Fibroblast of lung (primary cell): ENCODE measurements at regions not wholly inside any gene's neighbourhood (a gene's known extent, or its start where the extent isn't known, plus 50 kb on each side); places are given as distances from the start of the nearest gene placed in this dataset.

Experiments used
- DNase-seq, 2 donors: peaks; one replicate each; pipeline versions ENCODE4 v3.0.0 to v3.0.0-alpha.2; 2010; ENCODE audit warnings: low read depth in 2 of 2
- H2AFZ ChIP-seq: 2 replicates; pipeline ENCODE4 v1.5.1; 2012; ENCODE audit warnings: low read length, control low read depth, inconsistent platforms
- H3K27ac ChIP-seq: 2 replicates; pipeline ENCODE4 v1.5.1; 2011; ENCODE audit warnings: low read length, control low read depth; ENCODE audit not compliant: insufficient read depth
- H3K27me3 ChIP-seq: 2 replicates; pipeline ENCODE4 v1.5.1; 2011; ENCODE audit warnings: mild to moderate bottlenecking, low read length; ENCODE audit not compliant: control insufficient read depth, insufficient read depth
- H3K36me3 ChIP-seq: 2 replicates; pipeline ENCODE4 v1.5.1; 2011; ENCODE audit warnings: low read length; ENCODE audit not compliant: control insufficient read depth, insufficient read depth
- H3K4me1 ChIP-seq: 2 replicates; pipeline ENCODE4 v1.5.1; 2011; ENCODE audit warnings: low read length; ENCODE audit not compliant: control insufficient read depth, insufficient read depth; ENCODE audit errors: extremely low read depth
- H3K4me2 ChIP-seq: 2 replicates; pipeline ENCODE4 v1.5.1; 2011; ENCODE audit warnings: low read length, control low read depth; ENCODE audit not compliant: insufficient read depth; ENCODE audit errors: extremely low read depth
- H3K4me3 ChIP-seq, 4 experiments: fragments of 200-600 bp in 1 of 4; sonication (generic) in 1 of 4; replicated peaks in 1 of 4; 2 replicates each; pipeline ENCODE4 v1.5.1; 2011 to 2016; ENCODE audit warnings: low read length in 4 of 4, low read depth in 3 of 4, mild to moderate bottlenecking in 3 of 4, control low read depth in 2 of 4, inconsistent platforms in 1 of 4, mixed read lengths in 1 of 4; ENCODE audit not compliant: insufficient read depth in 1 of 4; ENCODE audit errors: control extremely low read depth in 1 of 4
- H3K79me2 ChIP-seq: 2 replicates; pipeline ENCODE4 v1.5.1; 2012; ENCODE audit warnings: mild to moderate bottlenecking, low read length, inconsistent platforms; ENCODE audit not compliant: control insufficient read depth, insufficient read depth
- H3K9ac ChIP-seq: 2 replicates; pipeline ENCODE4 v1.5.1; 2011; ENCODE audit warnings: mild to moderate bottlenecking, low read length, control low read depth; ENCODE audit not compliant: insufficient read depth
- H3K9me3 ChIP-seq: 2 replicates; pipeline ENCODE4 v1.5.1; 2012; ENCODE audit warnings: low read depth, low read length; ENCODE audit not compliant: control insufficient read depth, insufficient read depth
- H4K20me1 ChIP-seq: 2 replicates; pipeline ENCODE4 v1.5.1; 2011; ENCODE audit warnings: low read length; ENCODE audit not compliant: control insufficient read depth, insufficient read depth; ENCODE audit errors: extremely low read depth
- CTCF ChIP-seq, 2 donors: IDR thresholded peaks in 1 of 2; conservative IDR thresholded peaks in 1 of 2; 1 replicate in 1 of 2; 2 replicates in 1 of 2; pipeline ENCODE4 v1.5.1; 2011 to 2012; ENCODE audit warnings: low read length in 2 of 2, control low read depth in 1 of 2, inconsistent platforms in 1 of 2, low read depth in 1 of 2, mild to moderate bottlenecking in 1 of 2
- EZH2 ChIP-seq: IDR thresholded peaks from 2 replicates; pipeline ENCODE4 v1.5.1; 2012; ENCODE audit warnings: low read length, control low read depth, mild to moderate bottlenecking; ENCODE audit errors: missing control alignments

- Histone ChIP-seq H3K27me3 (no peaks in the 10 kb centered on the region), H3K79me2 (no peaks in the 10 kb centered on the region), H3K9ac (no peak overlapping the region), H3K27ac (no peak overlapping the region), H3K4me3 (no peak overlapping the region), H4K20me1 (no peaks in the 10 kb centered on the region), H3K4me1 (no peaks in the 10 kb centered on the region), H3K9me3 (no peaks in the 10 kb centered on the region), H2AFZ (no peak overlapping the region), H3K36me3 (no peaks in the 10 kb centered on the region), H3K4me2 (no peak overlapping the region)
- DNase-seq: no peak
- no peak for TF ChIP-seq CTCF (conservative IDR thresholded peaks at IDR 0.05 in 1 of 2, IDR thresholded peaks at IDR 0.05 in 1 of 2; ENCODE audit: low read depth in 1 of 2, low read length in 2 of 2)
- no peak for TF ChIP-seq EZH2
Observed at GRCh38 chr1:194544012-194544411, 1357.6 kb upstream of the B3GALT2 start.

GRCh38 chr1:194538453-194538852 lies 1352.0 kb upstream of the B3GALT2 start:
- H2AFZ ChIP-seq: no peak overlapping the region
- TF ChIP-seq EZH2 (no peak), CTCF (conservative IDR thresholded peaks at IDR 0.05 in 1 of 2, IDR thresholded peaks at IDR 0.05 in 1 of 2; ENCODE audit: low read depth in 1 of 2, low read length in 2 of 2) (no peak)

GRCh38 chr1:194537521-194537920 lies 1351.1 kb upstream of the B3GALT2 start:
- no peaks in the 10 kb centered on the region for H3K27me3 ChIP-seq
- no peaks in the 10 kb centered on the region for H3K4me1 ChIP-seq
- no peaks in the 10 kb centered on the region for H3K36me3 ChIP-seq
- H3K27ac ChIP-seq: no peak overlapping the region
- H3K79me2 ChIP-seq: no peaks in the 10 kb centered on the region
- no peaks in the 10 kb centered on the region for H4K20me1 ChIP-seq
- TF ChIP-seq CTCF (conservative IDR thresholded peaks at IDR 0.05 in 1 of 2, IDR thresholded peaks at IDR 0.05 in 1 of 2; ENCODE audit: low read depth in 1 of 2, low read length in 2 of 2) (no peak), EZH2 (no peak)
- DNase-seq: no peak
- H2AFZ ChIP-seq: no peak overlapping the region
- no peak overlapping the region for H3K4me3 ChIP-seq
- H3K9ac ChIP-seq: no peak overlapping the region
- H3K4me2 ChIP-seq: no peak overlapping the region
- no peaks in the 10 kb centered on the region for H3K9me3 ChIP-seq

More at GRCh38 chr1:194538453-194538852, 1352.0 kb upstream of the B3GALT2 start:
- no peak for DNase-seq
- Histone ChIP-seq H3K27ac (no peak overlapping the region), H3K4me1 (no peaks in the 10 kb centered on the region), H3K79me2 (no peaks in the 10 kb centered on the region), H3K9ac (no peak overlapping the region), H3K36me3 (no peaks in the 10 kb centered on the region), H3K9me3 (no peaks in the 10 kb centered on the region), H3K27me3 (no peaks in the 10 kb centered on the region), H4K20me1 (no peaks in the 10 kb centered on the region), H3K4me3 (no peak overlapping the region), H3K4me2 (no peak overlapping the region)
